Superior temporal gyrus (tissue), 1 donor: ENCODE measurements at regions not wholly inside any gene's neighbourhood (a gene's known extent, or its start where the extent isn't known, plus 50 kb on each side); places are given as distances from the start of the nearest gene placed in this dataset.

Experiments
- DNase-seq: peaks from one replicate; pipeline ENCODE4 v3.0.0-alpha.2; 2016; ENCODE audit errors: extremely low spot score

GRCh38 chr7:114856625-114857024 is 65.3 kb upstream of the MDFIC start:
- DNase-seq = no peak

- DNase-seq = no peak
These were observed 64.3 kb upstream of the MDFIC start for GRCh38 chr7:114857605-114858004.

GRCh38 chr7:114859477-114859876 is 62.4 kb upstream of the MDFIC start:
- DNase-seq = no peak

GRCh38 chr7:114860206-114860605 is 61.7 kb upstream of the MDFIC start:
- no peak for DNase-seq

- DNase-seq = no peak
These were observed 59.5 kb upstream of the MDFIC start for GRCh38 chr7:114862406-114862805.

GRCh38 chr7:114864278-114864677 is 57.6 kb upstream of the MDFIC start:
- DNase-seq = no peak

GRCh38 chr7:114865564-114865963 is 56.3 kb upstream of the MDFIC start:
- no peak for DNase-seq
